8988T (cell line): ENCODE measurements at regions not wholly inside any gene's neighbourhood (a gene's known extent, or its start where the extent isn't known, plus 50 kb on each side); places are given as distances from the start of the nearest gene placed in this dataset.

Experiments used
- DNase-seq: peaks from one replicate; pipeline ENCODE4 v3.0.0; 2011

DNA sequence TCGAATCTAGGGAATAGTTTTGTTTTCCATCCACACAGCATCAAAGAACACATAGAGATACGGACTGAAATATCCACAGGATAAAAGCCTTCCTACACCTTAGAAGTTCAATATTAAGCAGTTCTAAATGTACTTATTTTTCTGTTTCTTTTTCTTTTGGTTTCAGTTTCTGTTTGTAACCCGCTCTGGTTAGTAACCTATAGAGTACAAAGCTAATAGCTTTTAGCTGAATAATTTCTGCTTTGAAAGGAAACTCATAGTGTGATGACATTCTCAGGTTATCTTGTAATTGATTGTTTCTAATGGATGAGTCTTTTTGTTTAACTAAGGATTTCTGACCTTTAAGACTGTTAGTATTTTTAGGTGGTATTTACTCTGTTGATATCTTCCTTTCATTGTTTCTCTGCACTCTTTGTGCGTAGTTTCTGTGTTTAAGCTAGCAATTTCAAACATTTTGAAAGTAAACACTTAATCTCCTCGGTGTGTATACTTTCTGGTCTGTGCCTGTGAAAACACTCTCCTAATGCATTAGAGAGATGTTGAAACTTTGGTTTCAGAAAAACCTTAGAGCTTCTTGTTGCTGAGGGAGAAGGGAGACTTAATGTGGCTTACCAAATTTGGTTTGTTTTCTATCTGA lies 385.5 kb downstream of the HDGFL1 start:
- DNase-seq: no peak

DNA sequence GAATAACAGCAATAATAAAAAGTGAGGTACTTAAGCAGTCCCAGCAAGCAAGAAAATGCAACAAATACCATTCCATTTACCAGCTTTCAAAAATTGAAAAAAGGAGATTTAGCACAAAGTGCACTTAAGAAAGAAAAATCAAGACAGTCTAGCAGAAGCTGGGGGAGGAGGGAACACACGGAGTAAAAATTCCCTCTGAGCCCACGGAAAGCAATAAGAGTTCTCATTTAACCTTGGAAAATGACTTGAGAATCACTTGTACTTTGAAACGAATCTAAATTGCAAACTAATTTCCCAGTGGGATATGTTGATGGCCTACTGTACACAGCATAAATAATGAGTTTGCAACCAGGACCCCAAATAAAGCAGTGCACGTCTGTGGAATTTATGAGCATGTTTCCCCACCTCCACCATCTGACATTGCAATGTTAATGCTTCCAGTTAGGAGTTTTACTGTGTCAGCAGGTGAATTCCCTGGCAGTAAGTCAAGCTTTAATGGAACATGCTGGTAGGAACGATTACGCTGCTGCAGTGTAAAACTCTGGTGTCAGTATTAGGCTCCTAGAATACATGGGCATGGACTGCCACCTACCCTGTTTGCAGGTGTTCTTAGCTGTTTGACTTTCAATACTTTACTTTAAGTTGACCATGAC lies 386.8 kb downstream of the HDGFL1 start:
- DNase-seq: no peak

DNA sequence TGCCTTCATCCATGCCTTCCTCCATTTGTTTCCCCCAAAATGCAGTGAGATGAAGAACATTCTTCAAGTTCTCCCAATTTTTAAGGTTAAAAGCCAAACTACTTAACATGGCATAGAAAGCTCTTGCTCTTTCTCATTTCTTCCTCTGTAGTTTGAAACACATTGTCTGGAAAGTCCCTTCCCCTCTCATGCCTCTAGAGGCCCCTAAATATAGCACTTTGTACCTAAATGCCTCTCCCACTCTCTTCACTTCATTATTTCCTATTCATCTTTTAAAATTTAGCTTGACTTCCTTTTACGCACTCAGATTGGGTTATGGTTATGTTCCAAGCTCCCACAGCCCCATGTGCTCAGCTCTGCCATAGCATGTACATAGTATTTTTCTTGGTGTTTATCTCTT lies 389.3 kb downstream of the HDGFL1 start:
- no peak for DNase-seq

DNA sequence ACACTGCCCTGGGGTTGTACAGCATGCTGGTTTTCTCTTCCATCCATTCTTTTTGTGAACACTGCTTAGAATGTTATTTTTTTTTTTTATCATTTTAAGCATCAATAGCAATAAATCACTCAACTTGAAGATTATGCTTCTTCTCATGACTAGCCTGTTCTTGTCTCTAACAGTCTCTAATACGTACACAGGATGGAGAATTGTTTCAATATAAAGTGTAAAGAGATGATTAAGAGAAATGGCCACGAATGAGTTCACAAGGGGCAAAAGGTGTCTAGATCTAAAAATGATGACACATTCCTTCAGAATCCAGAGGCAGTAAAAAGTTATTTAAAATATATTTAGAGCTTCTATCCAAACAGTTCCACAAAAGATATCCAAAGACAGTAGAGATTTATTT lies 390.2 kb downstream of the HDGFL1 start:
- DNase-seq: no peak

DNA sequence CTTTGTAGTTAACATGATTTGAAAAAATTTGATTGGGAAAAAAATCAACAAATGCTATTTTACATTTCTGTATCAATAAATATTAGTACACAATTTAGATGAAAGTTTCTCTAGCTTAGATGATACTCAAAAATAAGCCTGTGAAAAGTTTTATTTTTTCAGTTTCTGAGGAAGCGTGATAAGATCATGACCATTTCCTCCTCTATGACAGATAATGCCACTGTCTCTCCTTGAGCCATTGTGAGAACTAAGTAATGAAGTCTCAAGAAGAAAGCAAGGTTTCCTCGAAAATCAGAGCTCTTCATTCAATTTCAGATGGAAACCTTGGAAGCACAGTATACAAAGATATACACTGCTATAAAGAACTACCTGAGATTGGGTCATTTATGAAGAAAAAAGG lies 395.0 kb downstream of the HDGFL1 start:
- no peak for DNase-seq

DNA sequence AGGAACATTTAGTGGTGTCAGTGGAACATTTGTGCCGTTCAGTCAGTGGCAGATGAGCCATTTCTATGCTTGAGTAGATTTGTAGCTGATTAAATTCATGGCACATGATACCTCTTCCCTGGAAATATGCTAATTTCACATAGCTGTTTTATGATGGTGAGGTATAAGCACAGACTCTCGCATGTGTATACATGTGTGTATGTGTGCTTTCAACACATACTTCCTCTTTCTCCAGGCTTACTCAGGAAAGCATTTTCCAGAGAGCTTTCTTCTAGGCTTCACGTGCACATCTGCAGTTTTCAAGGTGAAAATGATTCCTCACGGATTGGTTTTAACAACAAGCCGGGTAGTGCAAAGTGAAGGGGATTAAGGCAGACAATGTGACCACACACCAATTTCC lies 396.5 kb downstream of the HDGFL1 start:
- DNase-seq: no peak

DNA sequence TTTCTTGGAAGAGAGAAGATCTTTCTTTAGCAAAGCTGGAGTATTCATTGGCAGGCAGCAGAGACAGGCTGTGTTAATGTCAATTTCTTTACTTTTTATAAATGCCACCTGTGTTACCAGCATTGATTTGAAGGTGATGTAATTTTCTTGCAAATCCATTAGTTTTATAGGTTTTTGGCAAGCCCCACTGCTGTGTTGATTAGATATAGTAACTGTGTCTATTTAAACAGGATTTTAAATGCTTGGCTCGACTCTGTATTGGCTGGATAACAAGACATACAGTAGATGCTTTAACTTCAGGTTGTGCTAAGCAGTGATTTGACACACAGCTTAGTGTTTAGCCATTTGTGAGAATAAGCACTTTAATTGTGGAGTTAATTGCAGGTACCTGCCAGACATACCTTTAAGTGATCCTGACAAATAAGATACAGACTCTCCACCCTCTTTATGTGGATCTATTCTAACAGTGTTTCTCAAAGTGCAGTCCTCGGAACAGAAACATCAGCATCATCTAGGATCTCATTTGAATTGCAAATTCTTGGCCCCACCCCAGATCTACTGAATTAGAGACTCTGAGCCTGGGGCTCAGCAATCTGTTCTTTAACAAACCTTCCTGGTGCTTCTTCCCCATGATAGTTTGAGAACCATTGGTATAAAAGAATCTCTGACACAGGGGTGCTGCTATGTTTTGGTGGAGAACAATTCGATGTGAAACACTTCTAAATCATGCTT lies 397.5 kb downstream of the HDGFL1 start:
- DNase-seq: no peak

DNA sequence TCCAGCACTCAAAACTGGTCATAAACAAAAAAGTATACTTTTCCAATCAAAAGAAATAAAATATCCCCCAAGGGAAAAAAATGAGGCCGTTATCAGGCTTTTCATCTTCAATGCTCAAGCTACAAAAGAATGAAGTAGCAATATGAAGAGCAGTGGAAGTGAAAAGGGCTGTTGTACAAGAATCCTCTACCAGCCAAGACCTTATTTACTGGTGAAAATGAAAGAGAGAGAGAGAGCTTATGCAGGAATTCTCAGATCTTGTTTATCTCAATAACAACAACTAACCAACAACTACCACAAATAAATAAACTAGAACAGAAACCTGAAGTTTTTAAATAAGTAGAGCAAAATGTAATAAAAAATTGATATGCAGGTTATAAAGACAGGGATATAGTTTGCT lies 400.6 kb downstream of the HDGFL1 start:
- no peak for DNase-seq

DNA sequence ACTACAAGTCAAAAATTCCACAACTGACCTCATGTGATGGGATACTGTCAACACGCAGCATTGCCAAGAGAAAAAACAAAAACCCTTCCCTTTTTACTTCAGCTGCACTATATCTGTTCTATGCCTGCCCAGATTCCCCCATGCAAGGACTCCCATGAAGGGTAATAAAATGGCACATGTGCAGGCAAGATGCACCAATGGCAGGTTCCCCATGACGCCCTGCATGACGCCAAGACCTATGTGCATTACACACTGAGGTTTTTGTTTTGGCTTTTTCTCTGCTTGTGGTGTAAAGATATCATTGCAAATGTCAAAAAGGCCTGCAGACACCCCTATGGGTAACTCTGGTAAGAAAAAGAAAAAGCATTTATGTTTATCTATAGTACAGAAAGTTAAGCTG lies 403.4 kb downstream of the HDGFL1 start:
- no peak for DNase-seq

DNA sequence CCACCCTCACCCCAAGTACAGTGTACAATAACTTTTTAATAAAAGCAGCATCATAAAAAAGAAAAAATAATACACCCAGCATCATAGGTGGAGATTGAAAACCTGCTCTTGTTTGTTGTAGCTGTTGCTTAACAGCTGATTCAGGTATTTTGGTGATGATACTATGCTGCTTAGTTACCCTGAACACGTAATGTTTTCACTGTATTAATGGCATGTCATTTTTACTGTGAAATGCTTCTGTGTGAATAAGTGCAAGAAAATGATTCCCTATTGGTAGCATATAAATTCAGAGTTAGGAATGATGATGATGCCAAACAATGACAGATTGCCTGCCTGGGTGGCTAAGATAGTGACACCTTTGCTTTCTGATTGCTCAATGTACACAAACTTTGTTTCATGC lies 405.7 kb downstream of the HDGFL1 start:
- DNase-seq: no peak

DNA sequence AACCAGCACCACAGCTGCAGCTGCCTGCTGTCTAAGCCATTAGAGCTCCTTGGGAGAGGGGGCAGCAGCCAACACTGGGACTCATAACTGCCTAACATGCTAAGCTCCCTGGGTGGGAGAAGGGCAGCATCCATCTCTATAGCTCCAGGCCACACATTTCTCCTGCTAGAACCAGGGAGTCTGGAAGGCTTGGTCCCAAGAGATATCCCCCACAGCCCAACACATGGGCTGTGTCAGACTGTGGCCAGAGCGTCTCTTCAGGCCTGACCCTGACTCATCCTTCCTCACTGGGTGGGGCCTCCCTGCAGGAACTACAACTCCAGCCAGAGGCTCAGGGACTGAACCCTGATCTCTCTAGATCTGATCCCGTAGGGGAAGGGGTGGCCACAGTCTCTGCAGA lies 411.1 kb downstream of the HDGFL1 start:
- no peak for DNase-seq

DNA sequence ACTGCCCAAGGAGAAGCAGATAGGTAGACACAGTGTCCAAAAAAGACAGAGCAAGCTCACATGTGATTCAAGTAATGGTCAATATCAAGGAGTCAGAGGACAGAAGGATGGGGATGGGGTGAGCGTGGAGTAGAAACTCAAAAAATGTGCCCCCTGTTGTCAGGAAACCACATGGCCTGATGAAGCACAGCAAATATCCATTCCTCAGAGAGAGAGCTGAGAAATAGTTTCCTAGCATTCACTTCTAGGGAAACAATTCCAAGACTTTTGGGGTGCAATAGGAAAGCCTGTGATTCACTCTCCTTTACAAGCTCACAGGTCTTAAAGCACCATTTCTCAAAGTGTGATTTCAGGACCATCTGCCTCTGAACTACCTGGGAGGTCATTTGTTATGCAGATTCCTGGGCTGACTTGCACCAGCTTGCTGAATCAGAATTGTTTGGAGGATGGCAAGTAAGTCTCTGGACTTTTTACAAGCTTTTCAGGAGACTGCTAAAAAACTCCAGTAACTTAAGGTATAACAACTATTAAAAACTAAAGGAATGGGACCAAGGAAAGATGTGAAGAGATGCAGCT lies 432.8 kb downstream of the HDGFL1 start:
- no peak for DNase-seq

DNA sequence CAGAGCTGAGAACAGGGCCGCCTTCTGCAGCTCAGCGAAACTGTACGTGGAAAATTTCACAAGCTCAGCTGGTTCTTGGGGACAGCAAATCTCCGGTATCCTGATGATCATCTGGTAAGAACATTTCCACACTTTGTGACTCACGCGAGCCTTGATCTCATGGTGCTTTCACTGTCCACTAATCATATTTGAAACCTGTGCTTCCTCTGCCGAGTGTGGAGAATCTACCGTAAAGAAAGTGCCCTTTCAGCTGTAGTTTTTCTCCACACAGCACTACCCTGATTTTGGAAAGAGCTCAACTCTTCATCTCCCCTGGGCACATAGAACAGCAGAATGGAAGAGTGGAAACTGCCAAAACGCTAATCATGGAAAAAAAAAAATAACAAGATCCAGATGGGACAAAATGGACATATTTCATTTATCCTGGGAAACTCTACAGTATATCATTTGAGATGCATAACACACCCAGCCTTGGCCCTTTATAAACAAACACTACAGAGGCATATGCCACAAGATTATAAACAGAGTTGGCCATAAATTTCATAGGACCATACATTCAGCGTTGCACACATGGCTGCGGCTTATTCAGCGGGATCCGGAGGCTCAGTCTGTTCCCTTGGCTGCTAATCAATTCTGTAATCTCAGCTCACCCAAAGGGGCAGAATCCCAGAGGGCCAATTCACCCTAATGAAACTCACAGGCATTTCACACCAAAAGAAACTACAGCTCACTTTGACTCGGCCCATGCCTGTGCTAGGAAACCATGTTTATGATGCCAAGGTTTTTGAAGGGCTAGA lies 434.5 kb downstream of the HDGFL1 start:
- DNase-seq: no peak

DNA sequence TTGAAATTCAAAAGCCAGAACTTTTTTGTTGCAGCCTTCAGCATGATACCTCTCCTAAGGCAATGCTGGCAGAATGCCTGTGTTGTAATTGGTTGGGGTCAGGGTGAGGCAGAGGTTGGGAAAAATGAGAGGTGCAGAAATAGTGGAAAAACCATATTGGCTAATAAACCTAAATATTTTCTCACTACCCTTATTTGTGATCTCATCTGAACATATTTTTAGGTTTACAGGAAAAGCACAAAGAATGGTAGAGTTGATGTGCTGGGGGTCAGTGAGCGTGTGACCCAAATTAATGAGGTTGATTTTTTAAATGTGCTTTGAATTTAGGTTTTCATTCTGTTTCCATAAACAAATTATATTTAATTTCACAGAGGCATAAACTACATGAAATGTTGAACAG lies 437.3 kb downstream of the HDGFL1 start:
- no peak for DNase-seq

DNA sequence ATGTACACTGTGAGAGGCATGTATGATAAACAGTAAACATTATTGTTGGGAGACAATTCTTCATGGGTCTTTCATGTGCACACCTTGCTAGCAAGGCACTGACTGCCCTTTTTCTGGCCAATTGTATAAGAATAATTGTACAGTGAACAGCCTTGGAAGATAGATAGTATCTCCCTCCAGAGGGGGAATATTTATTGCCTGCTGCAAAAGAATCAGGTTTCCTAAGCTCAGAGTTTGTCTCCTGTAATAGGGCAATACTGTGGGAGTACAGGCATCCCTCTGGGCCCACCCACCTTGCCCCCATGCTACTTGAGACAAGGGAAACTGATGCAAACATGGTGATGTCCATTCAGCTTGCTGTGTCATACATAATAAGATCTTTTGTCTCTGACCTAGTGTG lies 442.2 kb downstream of the HDGFL1 start:
- no peak for DNase-seq

DNA sequence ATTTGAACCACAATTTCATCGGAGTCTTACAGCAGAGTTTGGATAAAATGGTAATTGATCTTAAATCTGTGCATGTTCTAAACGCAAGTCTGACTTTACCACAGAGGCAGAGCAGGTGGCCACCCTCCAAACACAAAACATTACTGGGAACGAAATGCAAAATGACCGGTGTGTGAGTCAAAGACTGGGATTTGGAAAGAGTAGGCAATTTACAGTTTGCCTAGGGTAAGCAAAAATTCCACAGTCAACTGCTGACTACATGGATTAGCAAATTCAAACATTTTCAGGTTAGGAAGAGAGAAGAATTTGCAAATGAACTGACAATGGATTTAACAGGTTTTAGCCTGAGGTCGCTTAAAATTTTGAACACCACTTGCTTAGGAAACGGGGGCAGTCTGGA lies 444.4 kb downstream of the HDGFL1 start:
- no peak for DNase-seq

DNA sequence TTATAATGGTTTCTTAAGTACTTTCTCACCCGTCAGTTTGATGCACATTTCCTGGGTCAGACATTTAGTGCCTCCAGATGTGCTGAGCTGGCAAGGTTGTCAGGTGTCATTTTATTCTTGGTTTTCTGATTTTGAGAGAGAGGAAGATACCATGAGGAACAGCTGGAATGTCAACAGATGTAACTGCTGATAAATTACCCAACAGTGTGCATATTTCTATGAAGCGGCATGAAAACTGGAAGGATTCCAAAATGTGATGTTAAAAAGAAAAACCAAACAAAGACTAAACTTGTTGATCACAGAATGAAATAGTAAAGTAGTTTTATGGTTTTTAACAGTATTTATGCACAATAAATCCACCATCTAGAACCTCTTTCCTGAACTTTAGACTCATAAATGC lies 447.3 kb downstream of the HDGFL1 start:
- no peak for DNase-seq

DNA sequence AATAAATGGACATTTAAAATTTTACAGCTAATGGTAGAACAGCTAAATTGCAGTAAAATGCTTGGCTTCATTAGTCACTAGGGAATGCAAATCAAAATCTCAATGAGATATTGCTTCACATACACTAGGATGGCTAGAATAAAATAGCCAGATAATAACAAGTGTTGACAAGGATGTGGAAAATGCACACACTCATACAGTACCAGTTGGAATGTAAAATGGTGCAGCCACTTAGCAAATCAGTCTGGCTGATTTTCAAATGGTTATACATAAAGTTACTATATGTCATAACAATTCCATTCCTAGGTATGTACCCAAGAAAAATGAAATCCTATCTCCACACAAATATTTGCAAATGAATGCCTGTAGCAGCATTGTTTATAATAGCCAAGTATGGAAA lies 452.1 kb downstream of the HDGFL1 start:
- no peak for DNase-seq

DNA sequence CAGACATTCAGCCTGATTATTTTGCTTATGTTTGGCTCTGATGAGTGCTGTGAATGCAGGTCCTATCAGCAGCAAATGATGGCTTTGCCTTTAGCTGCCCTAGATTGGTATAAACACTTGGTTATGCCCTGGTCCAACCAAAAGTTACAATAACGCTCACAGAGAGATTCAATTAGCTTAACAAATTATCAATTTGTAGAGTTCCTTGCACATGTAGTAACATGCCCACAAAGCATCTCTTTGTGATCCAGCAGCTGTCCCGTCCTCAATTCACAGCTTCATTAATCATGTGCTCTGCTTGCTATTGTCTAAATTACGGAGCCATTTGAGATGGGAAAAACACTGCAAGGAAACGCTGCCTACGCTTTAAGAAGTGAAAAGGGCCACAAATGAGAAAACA lies 457.9 kb downstream of the HDGFL1 start:
- no peak for DNase-seq

DNA sequence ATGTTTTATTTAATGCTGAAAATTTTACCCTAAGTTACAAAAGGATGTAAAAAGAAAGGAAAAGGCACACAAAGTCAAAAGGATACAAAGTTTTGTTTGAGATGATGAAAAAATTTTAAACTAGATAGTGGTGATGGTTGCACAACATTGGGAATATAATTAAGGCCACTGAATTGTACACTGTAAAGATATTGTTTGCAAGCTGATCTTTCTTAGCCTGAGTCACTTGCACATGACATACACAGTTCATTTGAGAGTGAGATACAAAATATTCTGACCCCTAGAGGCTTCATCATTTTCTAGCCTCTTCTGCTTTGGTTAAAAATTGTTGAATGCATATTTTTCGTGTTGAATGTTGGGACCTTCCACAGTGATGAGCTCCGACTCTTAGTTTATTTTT lies 462.6 kb downstream of the HDGFL1 start:
- DNase-seq: no peak

DNA sequence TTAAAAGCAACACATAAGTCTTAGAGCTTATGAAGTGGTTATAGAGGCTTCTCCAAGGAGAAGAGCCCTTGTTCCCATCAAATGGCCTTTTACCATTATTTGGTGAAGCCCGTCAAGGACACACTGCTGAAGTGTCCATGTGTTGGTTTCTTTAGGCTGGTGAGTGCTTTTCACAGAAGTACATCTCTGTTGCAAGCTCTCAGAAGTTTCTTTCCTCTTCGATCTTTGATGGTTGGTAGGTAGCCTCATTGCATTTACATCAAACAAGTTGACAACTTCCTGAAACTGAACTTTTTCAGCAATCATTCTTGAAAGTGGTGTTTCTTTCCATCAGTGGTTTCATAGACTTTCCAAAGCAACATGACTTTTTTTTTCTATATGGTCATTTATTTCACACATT lies 465.6 kb downstream of the HDGFL1 start:
- no peak for DNase-seq

DNA sequence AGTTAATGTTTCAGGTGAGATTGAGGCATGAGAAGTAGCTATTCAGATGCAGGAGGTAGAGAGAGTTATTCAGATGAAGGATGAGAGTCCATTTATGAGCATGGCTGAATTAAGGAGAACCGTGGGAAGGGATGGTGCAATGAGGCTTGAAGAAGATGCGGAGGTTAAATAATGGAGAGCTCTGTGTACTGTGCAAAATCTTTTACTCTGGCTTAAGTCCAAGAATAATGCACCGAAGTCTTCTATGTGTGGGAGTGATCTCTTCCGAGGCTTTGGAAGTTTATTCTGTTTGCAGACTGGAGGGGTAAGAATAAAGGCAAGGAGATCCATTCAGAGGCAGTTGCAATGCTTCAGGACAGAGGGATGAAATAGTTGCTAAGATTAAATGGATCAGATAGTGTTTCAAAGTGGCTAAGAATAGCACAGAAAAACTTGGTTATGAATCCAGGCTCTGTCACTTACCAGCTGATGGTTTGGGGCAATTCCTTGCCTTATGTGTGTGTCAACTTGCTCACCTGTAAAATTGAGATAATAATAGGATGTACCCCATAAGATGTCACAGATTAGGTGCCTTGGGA lies 467.1 kb downstream of the HDGFL1 start:
- no peak for DNase-seq

DNA sequence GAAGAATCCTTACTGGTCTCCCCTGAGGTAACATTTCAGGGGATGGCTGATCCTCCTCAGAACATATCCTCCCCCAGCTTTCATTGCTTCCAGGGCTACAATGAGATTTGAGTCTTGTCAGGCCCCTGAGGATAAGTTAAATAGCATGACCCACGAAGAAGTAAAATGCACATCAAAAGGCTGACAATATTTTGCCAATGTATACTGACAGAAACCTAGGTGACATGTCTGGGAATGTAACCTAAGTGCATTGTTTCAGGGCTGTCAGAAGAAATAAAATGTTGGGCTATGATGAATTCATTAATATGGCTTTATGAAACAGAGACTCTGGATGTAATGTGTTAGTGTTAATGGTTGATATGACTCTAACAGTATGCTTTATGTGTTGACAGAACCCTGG lies 471.5 kb downstream of the HDGFL1 start:
- no peak for DNase-seq
